ENCODE measurements at regions not wholly inside any gene's neighbourhood (a gene's known extent, or its start where the extent isn't known, plus 50 kb on each side); places are given as distances from the start of the nearest gene placed in this dataset.

DNA sequence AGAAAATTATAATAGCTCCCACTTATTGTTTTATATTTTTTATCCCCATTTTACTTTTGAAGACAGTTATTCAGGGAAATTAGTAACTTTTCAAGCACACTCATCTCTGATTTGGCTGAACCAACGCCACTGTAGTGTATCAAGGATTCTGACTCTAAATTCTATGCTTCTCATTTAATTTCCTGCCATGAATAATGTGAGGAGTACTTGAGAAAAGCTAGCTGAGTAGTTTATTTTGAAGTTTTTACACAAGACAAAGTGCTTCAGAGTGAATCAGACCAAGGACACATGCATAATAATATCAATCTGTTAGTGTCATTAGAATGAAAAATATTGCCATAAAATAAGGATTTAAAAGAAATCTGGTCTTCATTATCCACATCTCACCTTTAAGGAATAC lies 329.9 kb downstream of the SLITRK6 start:
- TF ChIP-seq, protein P1, sequence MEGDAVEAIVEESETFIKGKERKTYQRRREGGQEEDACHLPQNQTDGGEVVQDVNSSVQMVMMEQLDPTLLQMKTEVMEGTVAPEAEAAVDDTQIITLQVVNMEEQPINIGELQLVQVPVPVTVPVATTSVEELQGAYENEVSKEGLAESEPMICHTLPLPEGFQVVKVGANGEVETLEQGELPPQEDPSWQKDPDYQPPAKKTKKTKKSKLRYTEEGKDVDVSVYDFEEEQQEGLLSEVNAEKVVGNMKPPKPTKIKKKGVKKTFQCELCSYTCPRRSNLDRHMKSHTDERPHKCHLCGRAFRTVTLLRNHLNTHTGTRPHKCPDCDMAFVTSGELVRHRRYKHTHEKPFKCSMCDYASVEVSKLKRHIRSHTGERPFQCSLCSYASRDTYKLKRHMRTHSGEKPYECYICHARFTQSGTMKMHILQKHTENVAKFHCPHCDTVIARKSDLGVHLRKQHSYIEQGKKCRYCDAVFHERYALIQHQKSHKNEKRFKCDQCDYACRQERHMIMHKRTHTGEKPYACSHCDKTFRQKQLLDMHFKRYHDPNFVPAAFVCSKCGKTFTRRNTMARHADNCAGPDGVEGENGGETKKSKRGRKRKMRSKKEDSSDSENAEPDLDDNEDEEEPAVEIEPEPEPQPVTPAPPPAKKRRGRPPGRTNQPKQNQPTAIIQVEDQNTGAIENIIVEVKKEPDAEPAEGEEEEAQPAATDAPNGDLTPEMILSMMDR (IDR thresholded peaks at IDR 0.05 in 8 of 11, conservative IDR thresholded peaks at IDR 0.05 in 3 of 11), result no peak
- TF ChIP-seq POLR2A (IDR thresholded peaks at IDR 0.05) (no peak), POLR2AphosphoS5 (IDR thresholded peaks at IDR 0.05) (no peak)
